ENCODE measurements at regions not wholly inside any gene's neighbourhood (a gene's known extent, or its start where the extent isn't known, plus 50 kb on each side); places are given as distances from the start of the nearest gene placed in this dataset.

DNA sequence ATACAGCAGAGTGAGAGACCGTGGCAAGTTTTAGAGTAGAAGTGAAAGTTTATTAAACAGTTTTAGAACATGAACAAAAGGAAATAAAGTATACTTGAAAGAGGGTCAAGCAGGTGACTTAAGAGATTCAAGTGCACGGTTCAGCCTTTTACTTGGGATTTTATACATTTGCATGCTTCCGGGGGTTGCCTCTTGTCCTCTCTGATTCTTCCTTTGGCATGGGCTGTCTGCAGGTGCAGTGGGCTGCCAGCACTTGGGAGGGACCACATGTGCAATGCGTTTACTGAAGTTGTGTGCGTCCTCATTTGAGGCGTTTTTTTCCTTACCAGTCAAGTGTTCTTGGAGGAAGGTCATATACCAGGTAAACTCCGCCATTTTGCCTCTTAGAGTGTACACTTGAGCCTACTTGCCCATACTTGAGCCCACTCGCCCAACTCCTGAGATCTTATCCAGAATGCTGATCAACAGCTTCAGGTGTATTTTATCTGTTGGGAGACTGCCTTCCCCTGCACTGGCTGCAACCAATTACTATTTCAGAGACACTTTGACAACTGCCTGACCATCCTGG lies 195.2 kb downstream of the IRX5 start:
- no peak for DNase-seq

DNA sequence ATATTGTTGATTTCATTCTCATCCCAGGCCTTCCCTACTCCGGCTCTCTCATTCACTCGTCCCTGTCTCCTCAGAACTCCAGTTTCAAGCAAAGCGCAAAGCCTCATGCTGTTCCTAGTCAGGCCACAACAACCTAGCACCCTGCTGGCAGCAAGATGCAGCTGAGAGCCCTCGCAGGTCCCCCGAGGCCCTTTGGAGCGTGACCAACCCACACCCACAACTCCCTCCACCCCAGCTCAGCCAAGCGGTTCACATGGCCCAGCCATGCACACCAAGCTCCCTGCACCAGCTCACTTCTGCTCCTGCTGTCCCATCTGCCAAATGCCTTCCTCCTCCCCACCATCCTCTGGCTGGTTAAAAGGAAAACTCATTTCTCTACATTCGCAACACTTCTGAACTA lies 195.8 kb downstream of the IRX5 start:
- no peak for DNase-seq

DNA sequence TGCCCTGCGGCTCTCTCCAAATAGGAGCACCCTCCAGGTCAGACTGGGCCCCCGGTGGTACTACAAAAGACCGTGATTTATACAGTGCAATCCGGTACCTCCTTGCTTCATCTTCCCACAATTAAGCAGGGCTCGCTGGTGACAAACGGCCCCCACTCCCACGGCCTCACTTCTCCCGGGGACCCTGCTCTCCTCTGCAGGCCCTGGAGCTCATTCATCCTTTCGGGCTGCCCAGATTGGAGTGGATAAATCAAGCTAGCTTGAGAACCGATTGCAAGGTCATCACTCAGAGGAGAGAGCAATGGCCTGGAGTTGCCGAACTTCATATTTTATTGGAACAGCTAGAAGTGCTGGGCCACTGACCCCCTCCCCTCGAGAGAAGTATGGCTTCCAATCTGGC lies 193.5 kb upstream of the IRX6 start:
- DNase-seq = no peak

DNA sequence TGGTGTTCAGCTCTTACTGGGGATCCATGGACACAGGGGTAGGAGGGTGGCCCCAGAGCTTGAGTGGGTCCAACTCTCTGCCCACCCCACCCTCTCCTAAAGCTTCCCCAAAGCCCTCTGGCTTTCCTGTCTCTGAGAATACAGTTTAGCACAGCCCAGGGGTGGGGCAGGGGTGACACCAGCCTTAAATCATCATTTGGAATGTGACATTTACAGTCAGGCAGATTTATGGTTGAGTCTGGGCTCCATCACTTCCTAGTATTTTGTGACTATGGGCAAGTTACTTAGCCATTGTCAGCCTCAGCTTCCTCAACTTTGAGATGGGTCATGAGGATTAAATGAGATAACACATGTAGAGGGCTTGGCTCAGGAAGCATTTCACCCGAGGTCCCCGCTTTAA lies 193.1 kb upstream of the IRX6 start:
- DNase-seq = no peak

DNA sequence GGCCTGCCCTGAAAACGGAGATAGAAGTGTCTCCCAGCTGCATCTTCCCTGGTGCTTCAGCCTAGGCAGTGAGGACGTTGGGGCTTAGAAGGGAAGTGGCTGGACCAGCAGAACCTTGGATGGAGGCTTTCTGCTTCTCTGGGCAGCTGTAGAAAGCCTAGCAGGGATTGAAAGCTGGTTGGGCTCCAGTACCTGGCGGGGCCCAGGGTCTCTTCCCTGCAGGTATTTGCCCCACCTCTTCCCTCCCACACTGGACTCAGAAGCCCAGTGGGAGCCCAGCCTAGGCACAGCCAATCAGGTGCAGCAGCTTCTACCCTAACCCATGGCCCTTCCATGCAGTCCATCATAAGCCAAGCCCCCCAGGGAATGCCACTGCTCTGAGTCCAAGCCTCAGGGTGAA lies 190.3 kb upstream of the IRX6 start:
- no peak for DNase-seq

DNA sequence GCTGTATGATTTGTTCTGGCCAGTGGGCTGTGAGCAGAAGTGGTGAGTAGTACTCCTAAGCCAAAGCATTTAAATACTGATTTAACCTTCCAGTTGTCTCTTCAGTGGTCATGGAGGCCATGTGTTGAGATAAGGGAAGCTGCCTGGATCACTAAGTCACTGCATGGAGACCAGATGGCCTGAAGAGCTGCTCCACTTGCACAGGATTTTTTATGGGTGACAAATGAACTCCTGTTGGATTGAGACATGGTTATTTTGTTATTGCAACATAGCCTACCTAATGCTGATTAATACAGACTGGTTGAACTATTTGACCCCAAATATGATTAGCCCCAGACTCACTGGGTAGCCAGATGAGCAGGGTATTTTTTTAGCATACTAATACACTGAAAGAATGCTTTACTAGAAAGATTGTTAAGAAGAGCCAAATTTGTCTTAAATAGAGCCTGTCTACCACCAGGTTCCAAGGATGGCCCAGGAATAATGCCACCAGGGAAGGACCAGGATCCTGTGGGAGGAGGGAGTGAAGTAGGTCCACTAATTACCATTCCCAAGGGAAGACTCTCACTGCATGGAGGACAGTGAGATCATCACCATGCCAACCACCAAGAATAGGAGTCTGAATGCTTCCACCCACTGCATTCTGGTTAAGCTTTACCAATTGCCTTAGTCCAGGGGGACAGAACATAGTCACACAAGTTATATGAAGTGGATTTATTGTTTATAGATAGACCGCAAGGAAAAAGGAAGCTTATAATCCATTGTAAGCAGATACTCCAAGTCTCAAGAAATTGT lies 187.4 kb upstream of the IRX6 start:
- DNase-seq = no peak

DNA sequence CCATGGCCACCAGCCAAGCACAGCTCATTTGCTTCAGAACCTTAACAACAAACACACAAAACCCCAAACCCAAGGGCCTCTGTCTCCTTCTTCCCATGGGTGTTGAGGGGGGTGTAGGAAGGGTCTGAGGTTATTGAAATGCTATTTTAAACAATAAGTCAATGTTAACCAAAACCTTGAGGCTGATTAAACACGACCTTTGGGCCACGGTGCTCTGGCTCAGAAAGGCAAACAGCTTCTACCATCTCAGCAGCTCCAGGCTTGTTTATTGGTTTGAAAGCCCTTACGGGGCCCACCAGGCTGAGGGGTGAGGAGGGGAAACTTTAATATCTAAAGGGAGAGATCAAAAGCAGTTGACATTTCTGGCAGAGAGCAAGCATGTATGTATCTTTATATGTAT lies 185.7 kb upstream of the IRX6 start:
- DNase-seq = no peak

DNA sequence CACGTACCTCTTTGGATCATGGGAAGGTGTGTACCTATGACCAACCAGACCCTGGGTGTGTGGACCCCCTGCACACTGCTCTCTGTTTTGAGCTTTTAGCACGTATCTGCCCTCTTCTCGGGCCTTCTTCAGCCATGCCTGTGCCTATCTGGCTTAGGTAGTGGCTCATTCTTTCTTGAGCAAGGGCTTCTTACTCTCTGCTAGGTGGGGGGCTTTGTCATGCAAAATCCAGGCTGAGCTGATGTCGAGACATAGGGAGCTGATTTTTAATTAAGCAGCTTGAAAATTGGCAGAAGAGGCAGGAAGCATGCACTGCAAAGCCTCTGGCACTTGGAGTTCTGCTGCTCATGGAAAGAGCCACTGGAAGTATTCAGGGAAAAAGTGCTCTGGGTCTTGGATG lies 181.6 kb upstream of the IRX6 start:
- no peak for DNase-seq

DNA sequence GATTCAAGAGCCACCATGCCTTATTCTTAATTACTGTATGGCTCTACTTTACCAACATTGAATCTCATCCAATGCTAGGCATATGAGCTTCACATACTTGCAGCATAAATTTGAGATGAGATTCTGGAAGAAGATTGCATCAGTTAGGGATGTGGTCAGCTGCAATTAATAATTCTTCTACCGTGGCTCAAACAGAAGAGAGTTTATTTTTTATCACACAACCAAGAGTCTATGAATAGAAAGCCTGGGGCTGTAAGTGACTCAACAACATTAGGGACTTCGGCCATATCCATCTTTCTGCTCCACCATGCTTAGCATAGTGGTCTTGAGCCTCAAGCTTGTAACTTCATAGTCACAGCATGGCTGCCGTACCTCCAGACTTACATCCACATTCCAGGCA lies 179.4 kb upstream of the IRX6 start:
- no peak for DNase-seq

DNA sequence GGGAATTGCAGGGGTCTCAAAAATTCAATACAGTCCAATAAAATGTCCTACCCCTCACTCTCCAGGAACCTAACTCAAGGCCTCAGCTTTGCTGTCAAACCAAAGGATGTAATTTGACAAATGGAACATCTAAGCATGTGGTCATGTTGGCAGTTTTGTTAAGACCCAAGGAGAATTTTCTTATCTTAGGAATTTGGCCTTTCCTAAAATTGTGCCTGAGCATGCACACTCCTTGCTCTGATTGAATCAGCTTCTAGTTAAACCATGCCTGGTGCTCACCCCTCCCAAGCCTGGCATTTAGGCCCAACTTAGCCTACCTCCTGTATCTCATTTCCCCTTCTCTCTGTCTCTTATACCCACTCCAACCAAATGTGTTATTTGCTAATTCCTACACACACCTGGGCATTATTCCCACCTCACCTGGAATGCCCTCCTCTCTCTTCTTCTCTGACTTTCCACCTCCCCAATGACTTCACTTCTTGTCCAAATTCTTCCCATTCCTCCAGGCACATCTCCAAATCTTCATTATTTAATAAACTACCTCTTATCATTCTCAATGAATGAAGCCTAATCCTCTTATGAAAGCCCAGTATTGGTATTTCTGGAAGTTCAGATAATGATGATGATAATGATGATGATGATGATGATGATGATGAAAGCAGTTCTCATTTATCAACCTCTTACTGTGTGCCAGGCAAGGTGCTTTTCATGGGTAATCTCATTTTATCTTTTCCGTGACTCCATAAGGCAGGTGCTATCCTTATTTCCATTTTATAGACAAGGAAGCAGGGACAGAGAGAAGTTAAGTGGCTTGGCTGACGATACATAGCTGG lies 178.0 kb upstream of the IRX6 start:
- DNase-seq = no peak

DNA sequence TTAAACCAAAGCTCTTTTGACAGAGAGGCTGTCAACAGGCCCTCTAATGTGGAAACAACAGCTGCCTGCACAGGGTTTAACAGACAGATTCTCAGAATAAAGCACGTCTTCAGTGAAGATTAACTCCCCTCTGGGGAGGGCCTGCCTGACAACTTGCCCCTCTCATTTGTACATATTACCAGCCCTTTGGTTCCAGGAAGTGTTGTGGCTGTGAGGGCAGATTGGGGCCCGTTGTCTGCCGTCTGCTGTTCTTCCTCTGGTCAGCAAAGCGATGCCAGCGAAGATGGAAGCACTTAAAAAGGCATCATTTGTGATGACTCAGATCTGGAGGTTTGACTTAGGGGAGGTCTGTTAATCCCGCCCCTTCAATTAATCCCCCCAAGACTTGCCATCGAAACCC lies 177.0 kb upstream of the IRX6 start:
- DNase-seq = no peak

DNA sequence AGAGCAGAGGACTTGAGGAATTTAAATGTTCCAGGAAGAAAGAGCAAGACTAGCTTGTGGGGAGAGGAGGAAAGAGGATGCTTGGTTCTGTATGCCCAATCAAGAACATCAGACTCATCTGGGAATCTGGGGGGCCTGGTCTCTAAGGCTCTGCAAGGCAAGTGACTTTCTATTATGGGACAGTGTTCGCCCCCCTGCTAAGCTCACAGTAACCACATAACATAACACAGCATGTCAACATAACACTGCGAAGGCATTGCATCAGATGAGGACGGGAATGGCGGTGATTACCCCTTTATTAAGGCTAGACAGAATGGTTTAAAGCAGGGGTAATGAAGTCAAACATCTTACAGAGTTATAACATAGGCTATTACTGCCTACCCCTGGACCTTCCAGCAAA lies 176.6 kb upstream of the IRX6 start:
- DNase-seq = no peak

DNA sequence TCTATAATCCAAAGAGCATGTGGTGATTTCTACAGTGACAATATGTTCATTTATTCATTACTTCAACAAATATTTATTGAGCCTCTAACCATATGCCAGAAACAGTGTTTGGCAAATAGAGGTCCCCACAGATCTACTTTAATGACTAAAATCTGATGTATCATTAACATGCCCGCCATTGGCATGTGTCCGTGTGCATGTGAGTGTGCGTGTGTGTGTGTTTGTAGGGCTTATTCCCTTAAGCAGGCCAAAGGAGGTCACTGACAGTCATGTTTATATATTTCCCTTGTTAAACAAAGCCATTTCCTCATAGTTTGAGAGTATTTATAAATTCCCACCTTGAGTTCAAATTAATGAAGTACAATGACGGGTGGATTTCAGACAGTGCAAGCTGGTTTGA lies 174.4 kb upstream of the IRX6 start:
- DNase-seq = no peak

DNA sequence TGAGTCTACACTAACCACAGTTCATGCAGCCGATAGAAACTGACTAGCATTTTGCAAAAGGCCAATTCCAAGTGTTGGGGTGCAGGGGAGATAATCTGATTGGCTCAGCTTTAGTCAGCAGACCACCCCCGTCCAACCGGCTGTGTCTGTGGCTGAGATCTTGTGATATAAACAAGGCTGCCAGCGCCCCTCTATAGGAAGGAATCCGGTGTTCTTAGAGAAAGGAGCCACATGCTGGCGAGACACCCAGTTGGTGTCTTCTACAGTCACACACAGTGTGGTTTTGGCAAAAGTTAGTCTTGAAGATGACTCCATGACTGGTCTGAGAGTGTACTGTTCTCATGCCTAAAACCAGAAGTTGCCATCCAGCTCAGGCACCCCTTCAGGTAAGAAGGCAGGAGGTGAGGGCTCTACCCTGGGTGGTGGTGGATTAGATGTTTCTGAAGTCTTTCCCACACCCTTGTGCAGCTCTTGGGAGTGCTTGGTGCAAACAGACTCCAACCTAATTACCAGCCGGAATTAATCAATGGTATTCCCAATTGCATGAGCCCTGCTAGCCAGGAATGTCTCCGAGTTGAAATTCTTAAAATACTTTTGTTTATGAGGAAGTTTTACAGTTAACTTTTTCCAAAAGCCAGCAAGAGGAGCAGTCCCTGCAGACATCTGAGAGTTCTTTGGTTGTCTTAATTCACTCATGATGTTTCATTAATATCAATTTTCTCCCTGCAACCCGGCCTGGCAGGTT lies 172.3 kb upstream of the IRX6 start:
- no peak for DNase-seq

DNA sequence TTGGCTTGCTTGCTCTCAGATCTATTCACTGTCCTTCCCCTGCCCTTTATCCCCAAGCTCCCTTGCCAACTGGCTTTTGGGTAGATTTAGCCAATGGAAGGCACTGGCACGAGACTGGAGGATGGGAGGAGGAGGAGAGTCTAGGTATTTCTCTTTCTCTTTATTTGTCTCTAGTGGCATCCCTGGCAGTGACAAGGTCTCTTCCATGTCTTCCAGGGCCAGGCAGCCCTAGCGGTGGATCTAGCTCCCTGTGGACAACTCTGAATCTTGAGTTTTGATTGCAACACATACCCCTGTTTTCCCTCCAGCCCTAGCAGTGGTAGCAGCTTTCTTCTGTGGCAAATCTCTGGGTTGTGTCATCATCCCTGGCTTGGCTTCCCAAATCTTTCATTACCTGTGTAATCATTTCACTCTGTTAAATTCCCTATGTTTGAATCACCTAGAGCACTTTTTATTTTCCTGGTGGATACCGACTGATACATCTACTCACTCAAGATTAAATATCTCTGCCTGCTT lies 171.1 kb upstream of the IRX6 start:
- DNase-seq = no peak

DNA sequence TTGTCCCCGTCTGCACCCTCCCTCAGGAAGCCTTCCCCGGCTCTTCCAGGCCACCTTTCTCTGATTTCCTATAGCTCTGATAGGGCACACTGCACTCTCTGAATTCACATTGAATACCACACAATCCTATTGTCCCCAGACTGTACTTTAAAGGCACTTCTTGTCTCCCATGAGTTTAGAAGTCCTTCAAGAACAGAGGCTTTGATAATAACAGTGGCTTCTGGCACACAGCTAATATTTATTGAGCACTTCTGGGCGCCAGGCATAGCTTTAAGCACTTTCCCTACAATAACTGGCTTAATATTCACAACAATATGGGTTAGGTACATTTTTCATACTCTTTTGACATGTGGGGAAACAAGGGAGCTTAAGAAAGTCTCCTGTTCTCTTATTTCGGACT lies 169.7 kb upstream of the IRX6 start:
- no peak for DNase-seq

DNA sequence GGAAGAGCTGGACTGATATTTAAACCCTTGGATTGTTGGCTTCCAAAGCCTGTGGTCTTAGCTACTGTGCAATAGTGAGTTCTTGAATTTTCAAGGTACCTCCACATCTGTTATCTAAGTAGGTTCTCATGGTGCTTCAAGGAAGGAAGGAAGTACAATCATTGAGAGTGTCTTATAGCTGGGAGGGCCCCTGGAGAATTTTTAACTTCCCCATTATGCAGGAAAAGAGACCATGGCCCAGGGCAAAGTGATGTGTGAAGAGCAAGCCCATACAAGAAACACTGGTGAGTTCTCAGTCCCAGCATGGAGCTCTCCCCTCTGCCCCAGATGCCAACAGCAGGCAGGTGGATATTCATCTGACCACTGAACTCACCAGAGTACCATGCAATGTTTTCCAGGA lies 169.0 kb upstream of the IRX6 start:
- no peak for DNase-seq

DNA sequence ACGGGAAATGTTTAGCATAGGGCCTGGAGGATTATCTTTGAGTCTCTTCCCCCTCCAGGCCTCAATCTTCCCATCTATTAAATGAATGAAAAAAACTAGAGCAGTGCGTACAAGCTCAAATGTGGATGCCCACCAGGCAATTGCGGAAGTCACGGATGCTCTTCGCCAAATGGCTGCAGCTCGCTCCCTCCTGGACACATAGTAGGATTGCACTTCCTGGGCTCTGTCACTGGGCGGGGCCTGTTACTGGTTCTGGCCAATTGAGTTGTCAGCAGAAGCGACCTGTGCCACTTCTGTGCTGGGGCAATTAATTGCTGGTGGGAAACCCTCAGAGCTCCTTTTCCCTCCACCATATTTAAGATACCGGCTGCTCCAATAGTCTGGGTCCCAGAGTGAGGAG lies 168.2 kb upstream of the IRX6 start:
- DNase-seq = no peak

DNA sequence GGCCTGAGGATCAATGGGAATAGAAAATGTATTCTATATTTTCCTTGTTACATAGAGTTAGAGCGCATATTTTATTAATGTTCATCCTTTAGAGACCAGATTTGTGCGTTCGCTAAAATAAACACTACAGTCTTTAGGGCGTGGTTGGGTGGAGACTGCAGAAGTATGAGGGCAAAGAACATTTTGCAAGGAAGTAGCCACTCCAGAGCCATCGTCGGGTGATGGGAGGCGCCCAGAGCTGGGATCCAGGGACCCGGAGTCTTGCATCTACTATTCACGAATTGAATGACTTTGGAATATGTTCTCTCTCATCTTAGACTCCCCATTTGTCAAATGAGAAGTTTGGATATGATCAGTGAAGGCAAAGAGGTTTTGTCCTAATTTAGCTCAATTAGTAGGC lies 154.2 kb upstream of the IRX6 start:
- DNase-seq = no peak

DNA sequence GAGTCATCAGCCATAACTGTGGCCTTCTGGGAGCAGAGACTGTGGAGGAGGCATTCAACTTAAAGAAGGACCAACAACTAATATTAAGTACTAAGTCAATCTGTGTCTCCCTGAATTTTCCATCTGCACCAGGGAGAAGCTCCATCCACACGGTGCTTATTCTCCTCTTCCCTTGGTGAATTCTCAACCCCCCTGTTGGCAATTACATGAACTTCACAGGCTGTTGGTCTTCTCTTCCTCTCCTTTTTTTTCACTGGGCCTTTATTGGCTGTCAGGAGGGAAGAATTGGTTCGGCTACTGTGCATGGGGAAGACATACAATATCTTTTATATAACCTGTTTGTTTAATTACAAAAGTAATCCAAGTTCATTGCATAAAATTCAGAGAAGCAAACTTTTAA lies 152.8 kb upstream of the IRX6 start:
- DNase-seq = no peak

DNA sequence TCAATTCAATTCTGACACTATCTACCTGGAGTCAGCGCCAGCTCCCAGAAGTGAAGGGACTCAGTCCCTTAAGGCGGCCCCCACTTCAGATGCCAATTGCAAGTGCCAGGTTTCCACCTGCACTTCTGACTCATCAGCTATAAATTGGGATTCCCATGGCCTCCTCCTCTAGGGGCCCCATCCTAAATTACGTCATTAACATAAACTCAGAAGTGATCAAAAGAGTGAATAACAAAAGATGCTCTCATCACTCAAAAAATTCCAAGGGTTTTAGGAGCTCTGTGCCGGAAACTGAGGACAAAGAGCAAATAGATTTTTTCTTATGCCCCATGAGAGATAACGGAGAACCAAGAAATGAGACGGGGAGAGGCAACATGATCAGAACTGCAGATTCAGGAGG lies 148.6 kb upstream of the IRX6 start:
- DNase-seq = no peak

DNA sequence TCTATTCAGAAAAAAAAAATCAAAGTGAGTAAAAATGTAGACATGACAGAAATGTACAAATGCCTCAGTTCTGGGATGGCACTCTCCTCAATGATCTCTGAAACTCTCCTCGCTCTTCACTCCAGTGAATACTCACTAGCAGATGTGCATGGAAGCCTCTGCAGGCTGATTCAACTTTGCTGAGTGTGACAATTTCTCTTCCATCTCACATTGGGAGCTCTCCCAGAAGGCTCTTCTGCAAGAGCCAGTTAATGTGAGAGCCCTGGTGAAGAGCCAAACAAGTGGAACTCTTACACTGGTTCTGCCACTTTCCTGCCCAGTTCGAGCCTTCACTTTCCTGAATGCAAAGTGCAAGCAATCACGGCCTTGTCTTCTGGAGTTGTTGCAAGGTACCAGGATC lies 147.1 kb upstream of the IRX6 start:
- DNase-seq = no peak

DNA sequence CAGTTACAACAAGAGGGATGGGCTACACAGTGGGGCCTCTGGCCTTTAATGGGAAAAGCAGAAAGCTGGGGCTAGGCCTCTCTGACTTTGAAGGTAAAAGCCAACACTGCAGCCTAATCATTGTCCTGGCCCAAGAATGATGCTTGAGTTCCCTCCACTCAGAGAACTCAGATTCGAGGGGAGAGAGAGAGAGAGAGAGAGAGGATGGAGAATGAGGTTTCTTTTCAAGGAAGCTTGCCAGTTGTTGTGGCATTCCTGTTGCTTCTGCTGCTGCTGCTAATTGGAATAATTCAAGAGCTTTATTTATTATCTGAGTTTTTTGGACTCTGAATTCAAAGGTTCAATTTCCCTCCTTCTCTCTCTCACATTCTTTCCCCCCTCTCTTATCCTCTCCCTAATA lies 144.6 kb upstream of the IRX6 start:
- DNase-seq = no peak

Data from CD4-positive, alpha-beta T cell treated with Interleukin-10 for 1 hour (primary cell).